IMR-90 (cell line): ENCODE measurements at regions not wholly inside any gene's neighbourhood (a gene's known extent, or its start where the extent isn't known, plus 50 kb on each side); places are given as distances from the start of the nearest gene placed in this dataset.

Experiments used
- ATAC-seq: fragments of 200-7000 bp; cut with Tn5 transposase; 2 replicates; pipeline ENCODE4 v1.9.1; 2020; ENCODE audit warnings: low read depth, mild to moderate bottlenecking, moderate library complexity
- BruUV-seq: library from RNA; stranded (reverse); fragments of 400-500 nt; replicated peaks from 2 replicates; lab custom pipeline; 2021; lab: Mats Ljungman, UMichigan
- CTCF ChIA-PET: fragments of 300-600 bp; formaldehyde crosslinking; extraction: SDS; loops from one replicate; lab custom pipeline; 2021; ENCODE audit warnings: antibody characterized with exemption; lab: Yijun Ruan, JAX
- POLR2A ChIA-PET: fragments of 300-600 bp; sonication (Branson Sonifier 250); formaldehyde crosslinking; loops from one replicate; lab custom pipeline; 2022; ENCODE audit warnings: antibody characterized with exemption; ENCODE audit not compliant: unreplicated experiment; lab: Charles Lee
- DNase-seq: peaks from one replicate; pipeline ENCODE4 v3.0.0; 2013
- H2AFZ ChIP-seq: replicated peaks from 2 replicates; pipeline ENCODE3; 2013; ENCODE audit warnings: low read length, mild to moderate bottlenecking; ENCODE audit not compliant: poor library complexity
- H2AK5ac ChIP-seq: 2 replicates; pipeline ENCODE4 v1.6.1; 2013; ENCODE audit warnings: low read depth, low read length, inconsistent platforms
- H2AK9ac ChIP-seq: replicated peaks from 2 replicates; pipeline ENCODE3; 2013; ENCODE audit warnings: mild to moderate bottlenecking, low read depth, low read length, moderate library complexity; ENCODE audit not compliant: poor library complexity
- H2BK120ac ChIP-seq: 2 replicates; pipeline ENCODE4 v1.6.1; 2013; ENCODE audit warnings: low read depth, low read length, inconsistent platforms
- H2BK15ac ChIP-seq: 3 replicates; pipeline ENCODE4 v1.6.1; 2013; ENCODE audit warnings: low read depth, low read length, inconsistent platforms
- H2BK20ac ChIP-seq: 2 replicates; pipeline ENCODE4 v1.6.1; 2013; ENCODE audit warnings: low read depth, mild to moderate bottlenecking, inconsistent platforms, low read length, moderate library complexity
- H2BK5ac ChIP-seq: 2 replicates; pipeline ENCODE4 v1.6.1; 2013; ENCODE audit warnings: mild to moderate bottlenecking, low read depth, low read length, inconsistent platforms; ENCODE audit not compliant: poor library complexity, severe bottlenecking
- H3K14ac ChIP-seq: replicated peaks from 2 replicates; pipeline ENCODE4 v1.6.1; 2013; ENCODE audit warnings: low read depth, low read length, inconsistent platforms
- H3K18ac ChIP-seq: 2 replicates; pipeline ENCODE4 v1.6.1; 2013; ENCODE audit warnings: low read depth, low read length, control low read depth
- H3K23ac ChIP-seq: 2 replicates; pipeline ENCODE4 v1.6.1; 2013; ENCODE audit warnings: low read depth, low read length, inconsistent platforms
- H3K27ac ChIP-seq: 2 replicates; pipeline ENCODE4 v1.5.1; 2013; ENCODE audit warnings: mild to moderate bottlenecking, control low read depth, low read length; ENCODE audit not compliant: insufficient read depth
- H3K27me3 ChIP-seq: 2 replicates; pipeline ENCODE4 v1.6.1; 2013; ENCODE audit warnings: low read length; ENCODE audit not compliant: control insufficient read depth, insufficient read depth
- H3K36me3 ChIP-seq: 2 replicates; pipeline ENCODE4 v1.6.1; 2013; ENCODE audit warnings: low read length, mixed read lengths; ENCODE audit not compliant: control insufficient read depth, insufficient read depth
- H3K4ac ChIP-seq: 2 replicates; pipeline ENCODE4 v1.6.1; 2013; ENCODE audit warnings: low read depth, low read length, inconsistent platforms
- H3K4me1 ChIP-seq: 2 replicates; pipeline ENCODE4 v1.6.1; 2013; ENCODE audit warnings: low read length, mixed read lengths; ENCODE audit not compliant: control insufficient read depth, insufficient read depth
- H3K4me2 ChIP-seq: 2 replicates; pipeline ENCODE4 v1.6.1; 2013; ENCODE audit warnings: low read depth, mild to moderate bottlenecking, control low read depth, low read length, moderate library complexity
- H3K4me3 ChIP-seq: 2 replicates; pipeline ENCODE4 v1.5.1; 2013; ENCODE audit warnings: low read depth, mild to moderate bottlenecking, control low read depth, low read length, moderate library complexity; ENCODE audit not compliant: insufficient read depth
- H3K56ac ChIP-seq: 2 replicates; pipeline ENCODE4 v1.6.1; 2013; ENCODE audit warnings: low read length, inconsistent platforms; ENCODE audit not compliant: insufficient read depth; ENCODE audit errors: extremely low read depth
- H3K79me1 ChIP-seq, 2 experiments: 2 replicates each; pipeline ENCODE4 v1.6.1; 2013; ENCODE audit warnings: low read length in 2 of 2, inconsistent platforms in 1 of 2, low read depth in 1 of 2
- H3K9ac ChIP-seq: 2 replicates; pipeline ENCODE4 v1.6.1; 2013; ENCODE audit warnings: low read depth, low read length, control low read depth
- H3K9me1 ChIP-seq: 2 replicates; pipeline ENCODE4 v1.6.1; 2013; ENCODE audit warnings: low read length, inconsistent platforms; ENCODE audit not compliant: insufficient read depth
- H3K9me3 ChIP-seq: 2 replicates; pipeline ENCODE4 v1.6.1; 2013; ENCODE audit warnings: low read length; ENCODE audit not compliant: control insufficient read depth, insufficient read depth
- H4K20me1 ChIP-seq: 2 replicates; pipeline ENCODE4 v1.6.1; 2013; ENCODE audit warnings: low read length, inconsistent platforms; ENCODE audit not compliant: insufficient read depth
- H4K5ac ChIP-seq: 2 replicates; pipeline ENCODE4 v1.6.1; 2013; ENCODE audit warnings: mild to moderate bottlenecking, low read depth, low read length, control low read depth
- H4K8ac ChIP-seq, 2 experiments: 2 replicates each; pipeline ENCODE4 v1.6.1; 2013; ENCODE audit warnings: low read depth in 2 of 2, low read length in 2 of 2, control low read depth in 1 of 2, inconsistent platforms in 1 of 2
- H4K91ac ChIP-seq: 2 replicates; pipeline ENCODE4 v1.6.1; 2013; ENCODE audit warnings: low read depth, low read length, inconsistent platforms; ENCODE audit not compliant: insufficient read depth
- BHLHE40 ChIP-seq: fragments of 150-350 bp; IDR thresholded peaks from 2 replicates; pipeline ENCODE4 v1.6.1; 2016; ENCODE audit warnings: mild to moderate bottlenecking, low read depth, low read length
- CEBPB ChIP-seq: IDR thresholded peaks from 2 replicates; pipeline ENCODE4 v1.6.1; 2012; ENCODE audit warnings: low read depth, low read length, improper control_type of control experiment
- CHD1 ChIP-seq: IDR thresholded peaks from 2 replicates; pipeline ENCODE4 v1.6.1; 2012; ENCODE audit warnings: low read depth, low read length, improper control_type of control experiment
- CTCF ChIP-seq: conservative IDR thresholded peaks from 2 replicates; pipeline ENCODE4 v1.5.1; 2012; ENCODE audit warnings: mild to moderate bottlenecking, low read depth, low read length, improper control_type of control experiment
- ELK1 ChIP-seq: fragments of 150-350 bp; IDR thresholded peaks from 2 replicates; pipeline ENCODE4 v1.6.1; 2016; ENCODE audit warnings: low read depth, mild to moderate bottlenecking, low read length, moderate library complexity, borderline replicate concordance
- FOS ChIP-seq: fragments of 150-350 bp; IDR thresholded peaks from 2 replicates; pipeline ENCODE4 v1.6.1; 2016; ENCODE audit warnings: low read depth, low read length
- MAFK ChIP-seq: IDR thresholded peaks from 2 replicates; pipeline ENCODE4 v1.6.1; 2012; ENCODE audit warnings: low read depth, low read length, improper control_type of control experiment
- MAZ ChIP-seq: IDR thresholded peaks from 2 replicates; pipeline ENCODE4 v1.6.1; 2012; ENCODE audit warnings: low read depth, mild to moderate bottlenecking, low read length, improper control_type of control experiment, moderate library complexity, borderline replicate concordance
- MXI1 ChIP-seq: IDR thresholded peaks from 2 replicates; pipeline ENCODE4 v1.6.1; 2012; ENCODE audit warnings: low read depth, mild to moderate bottlenecking, low read length, moderate library complexity, borderline replicate concordance
- NFE2L2 ChIP-seq: fragments of 150-350 bp; IDR thresholded peaks from 2 replicates; pipeline ENCODE4 v1.6.1; 2016; ENCODE audit warnings: low read depth, mild to moderate bottlenecking, low read length
- POLR2A ChIP-seq: IDR thresholded peaks from 2 replicates; pipeline ENCODE4 v1.6.1; 2012; ENCODE audit warnings: mild to moderate bottlenecking, low read depth, low read length
- RAD21 ChIP-seq: IDR thresholded peaks from 2 replicates; pipeline ENCODE4 v1.6.1; 2012; ENCODE audit warnings: low read length, improper control_type of control experiment
- RCOR1 ChIP-seq: IDR thresholded peaks from 2 replicates; pipeline ENCODE4 v1.6.1; 2012; ENCODE audit warnings: mild to moderate bottlenecking, low read length, improper control_type of control experiment; ENCODE audit not compliant: insufficient replicate concordance
- RFX5 ChIP-seq: IDR thresholded peaks from 2 replicates; pipeline ENCODE4 v1.8.0; 2012; ENCODE audit warnings: low read depth, mild to moderate bottlenecking, low read length, moderate library complexity
- SMC3 ChIP-seq: fragments of 150-350 bp; IDR thresholded peaks from 2 replicates; pipeline ENCODE4 v1.6.1; 2016; ENCODE audit warnings: low read depth, mild to moderate bottlenecking, antibody characterized with exemption, low read length, moderate library complexity
- USF2 ChIP-seq: fragments of 150-350 bp; IDR thresholded peaks from 2 replicates; pipeline ENCODE4 v1.6.1; 2017; ENCODE audit warnings: mild to moderate bottlenecking, antibody characterized with exemption, low read length, low read depth
- WGBS, 2 experiments: methylation state at CpG; one replicate each; pipeline versions ENCODE4 v1.1.5 to v1.1.7; 2013; ENCODE audit warnings: missing lambda C conversion rate in 2 of 2; ENCODE audit not compliant: insufficient read length in 1 of 2; ENCODE audit errors: extremely low coverage in 2 of 2; 5-methylcytosine and 5-hydroxymethylcytosine counted together
- dilution Hi-C: fragments of 300-500 bp; cut with HindIII; formaldehyde crosslinking; loops from one replicate; pipeline ENCODE4 v1.14.3; 2018; ENCODE audit warnings: low sequenced_read_pairs; ENCODE audit not compliant: unreplicated experiment
- in situ Hi-C: fragments of 300-500 bp; cut with MboI; formaldehyde crosslinking; loops from 3 replicates; pipeline ENCODE4 v1.14.3; 2019; ENCODE audit warnings: low sequenced_read_pairs, inconsistent platforms, mixed read lengths
- intact Hi-C: fragments of 100-400 bp; cut with micrococcal nuclease; formaldehyde crosslinking; loops from 2 replicates; pipeline ENCODE4 v1.10.0; 2022

GRCh38 chr7:149708026-149708425 lies 65.4 kb downstream of the ZNF467 start:
- no peak for DNase-seq
- POLR2A ChIA-PET, result no interaction called here
- H4K20me1 ChIP-seq, result no peaks in the 10 kb centered on the region
- no peak overlapping the region for H3K14ac ChIP-seq
- dilution Hi-C loops (no loop called here), intact Hi-C loops (no loop called here), in situ Hi-C loops (no loop called here)
- H4K8ac ChIP-seq, result no peak overlapping the region
- BruUV-seq, result no TSS peak
- H3K18ac ChIP-seq, result no peak overlapping the region
- ATAC-seq, result no peak
- no peak for TF ChIP-seq CHD1
- TF ChIP-seq ELK1, result no peak
- TF ChIP-seq USF2, result no peak
- no peak for TF ChIP-seq BHLHE40
- no peak for TF ChIP-seq POLR2A
- no peak for TF ChIP-seq RCOR1
- TF ChIP-seq CEBPB, result no peak
- TF ChIP-seq CTCF, result no peak
- TF ChIP-seq MAZ, result no peak
- no peak for TF ChIP-seq MAFK
- no peak for TF ChIP-seq MXI1
- TF ChIP-seq RAD21, result no peak
- TF ChIP-seq FOS, result no peak
- TF ChIP-seq SMC3, result no peak
- no peak for TF ChIP-seq NFE2L2
- TF ChIP-seq RFX5, result no peak
- no peak overlapping the region for H3K27ac ChIP-seq
- no peak overlapping the region for H3K9ac ChIP-seq
- H3K9me3 ChIP-seq, result peaks cover 3% of the 10 kb centered on the region
- no peak overlapping the region for H2BK15ac ChIP-seq
- no peak overlapping the region for H3K56ac ChIP-seq
- no peak overlapping the region for H2AFZ ChIP-seq
- no peak overlapping the region for H2AK5ac ChIP-seq
- H3K4me3 ChIP-seq, result no peak overlapping the region
- no peak overlapping the region for H2BK20ac ChIP-seq
- H3K9me1 ChIP-seq, result no peaks in the 10 kb centered on the region
- H2BK120ac ChIP-seq, result no peak overlapping the region
- no peaks in the 10 kb centered on the region for H3K27me3 ChIP-seq
- H2BK5ac ChIP-seq, result no peak overlapping the region
- H3K36me3 ChIP-seq, result no peaks in the 10 kb centered on the region
- H4K91ac ChIP-seq, result no peak overlapping the region
- no CpG with 5 or more reads among the region's 7 CpGs for WGBS, 2 experiments
- CTCF ChIA-PET, result no interaction called here
- no peaks in the 10 kb centered on the region for H3K4me1 ChIP-seq
- no peak overlapping the region for H3K4me2 ChIP-seq
- no peak overlapping the region for H3K23ac ChIP-seq
- H2AK9ac ChIP-seq, result no peak overlapping the region
- H3K79me1 ChIP-seq, result no peaks in the 10 kb centered on the region
- H3K4ac ChIP-seq, result no peak overlapping the region
- H4K5ac ChIP-seq, result no peak overlapping the region
